HL-60/S4 treated with retinoic acid at 250 ng/mL for 4 days and 3 days (cell line): ENCODE measurements at regions not wholly inside any gene's neighbourhood (a gene's known extent, or its start where the extent isn't known, plus 50 kb on each side); places are given as distances from the start of the nearest gene placed in this dataset.

Experiments
- in situ Hi-C: fragments of 300-500 bp; cut with MboI; formaldehyde crosslinking; loops from 2 replicates; pipeline ENCODE4 v1.7.0; 2022; ENCODE audit warnings: low sequenced_read_pairs

DNA sequence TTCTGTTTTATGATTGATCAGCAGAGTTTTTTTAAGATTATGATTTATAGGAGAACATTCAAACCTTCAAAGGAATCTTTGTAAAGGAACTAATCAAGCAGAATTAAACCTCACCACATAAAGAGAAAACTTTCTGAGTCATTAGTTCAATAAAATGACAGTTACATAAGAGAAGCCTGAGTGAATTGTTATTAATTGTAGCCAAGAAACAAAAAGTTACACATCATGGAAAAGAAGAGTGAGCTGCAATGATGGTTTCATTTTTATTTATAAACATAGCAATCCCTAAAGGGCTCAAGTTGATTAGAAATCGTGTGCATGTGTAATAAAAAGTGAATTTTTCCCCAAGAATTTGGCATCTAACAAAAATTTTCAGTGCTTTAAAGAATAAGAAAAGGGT is 731.4 kb downstream of the LTN1 start:
- in situ Hi-C loops = no loop called here

DNA sequence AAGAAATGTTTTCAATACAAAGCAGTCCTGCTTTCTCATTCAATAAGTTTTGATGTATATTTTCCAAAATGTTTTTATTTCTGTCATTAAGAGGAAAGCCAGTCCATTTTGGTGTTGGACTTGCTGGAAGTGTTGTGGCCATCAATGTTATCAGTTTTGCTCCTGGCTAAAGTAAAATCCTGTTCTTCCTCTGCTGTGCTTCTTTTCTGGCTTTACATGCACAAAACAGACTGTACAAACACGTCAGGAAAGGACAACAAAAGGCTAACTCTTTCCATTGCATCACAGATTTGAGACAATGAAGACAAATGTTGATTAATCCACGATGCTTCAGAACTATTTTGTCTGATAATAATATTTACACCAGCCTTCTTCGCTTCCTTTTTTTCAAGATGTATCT is 735.4 kb downstream of the LTN1 start:
- in situ Hi-C loops = no loop called here

DNA sequence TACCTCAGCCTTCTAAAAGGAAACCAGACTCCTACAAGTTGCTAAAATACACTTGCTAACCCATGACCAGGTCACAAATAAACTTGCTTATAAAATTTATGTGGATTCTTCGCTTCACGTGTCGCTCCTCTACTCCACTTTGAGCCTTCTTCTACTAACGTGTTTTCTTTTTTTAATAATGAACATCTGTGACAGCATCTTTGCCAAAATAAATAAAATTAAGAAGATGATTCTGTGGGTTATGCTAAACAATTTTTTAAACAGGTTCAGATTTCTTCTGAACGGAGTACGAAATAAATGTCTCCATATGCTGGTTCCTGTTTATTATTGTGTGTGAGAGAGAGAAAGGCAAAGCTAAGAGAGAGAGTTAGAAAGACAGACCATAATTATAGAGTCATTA is 735.8 kb downstream of the LTN1 start:
- in situ Hi-C loops = no loop called here

- in situ Hi-C loops = no loop called here
Observed at GRCh38 chr21:28256420-28256831, 736.3 kb downstream of the LTN1 start.

DNA sequence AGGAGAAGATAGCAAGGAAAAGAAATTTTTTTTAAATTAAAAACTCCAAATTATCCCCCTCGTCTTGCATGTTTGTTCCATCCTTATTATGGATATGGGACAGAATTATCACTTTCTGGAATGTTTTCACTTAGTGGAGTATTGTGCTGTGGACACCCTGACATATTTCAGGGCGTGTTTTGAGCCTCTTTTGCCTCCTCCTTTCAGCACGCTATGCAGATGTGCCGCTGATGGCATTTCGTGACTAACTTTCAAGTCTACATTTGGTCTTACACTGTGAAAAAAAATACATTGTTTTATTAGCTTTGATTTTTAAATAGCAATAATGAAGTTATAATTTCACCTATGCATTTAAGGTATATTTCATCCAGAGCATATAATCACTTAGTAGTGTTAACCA is 738.7 kb downstream of the LTN1 start:
- in situ Hi-C loops = no loop called here

- in situ Hi-C loops = no loop called here
Observed at GRCh38 chr21:28253338-28253737, 739.3 kb downstream of the LTN1 start.

DNA sequence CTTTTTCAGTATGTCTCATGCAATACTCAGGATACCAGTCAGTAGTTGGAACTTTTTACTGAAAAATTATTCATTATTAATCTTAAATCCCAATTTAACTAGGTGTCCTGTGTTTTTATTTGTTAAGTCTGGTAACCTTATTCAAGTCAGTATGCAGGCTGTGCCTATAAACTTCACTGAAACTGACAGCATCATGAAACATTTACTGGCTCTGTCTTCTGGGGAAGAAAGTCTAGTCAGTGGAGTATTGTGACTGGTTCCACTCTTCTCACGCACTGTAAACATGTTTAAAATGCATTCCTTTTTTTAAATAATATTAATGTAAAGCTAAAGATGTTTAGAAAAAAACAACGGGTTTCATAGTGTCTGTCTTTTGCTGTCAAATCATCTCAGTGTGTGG is 739.7 kb downstream of the LTN1 start:
- in situ Hi-C loops = no loop called here

DNA sequence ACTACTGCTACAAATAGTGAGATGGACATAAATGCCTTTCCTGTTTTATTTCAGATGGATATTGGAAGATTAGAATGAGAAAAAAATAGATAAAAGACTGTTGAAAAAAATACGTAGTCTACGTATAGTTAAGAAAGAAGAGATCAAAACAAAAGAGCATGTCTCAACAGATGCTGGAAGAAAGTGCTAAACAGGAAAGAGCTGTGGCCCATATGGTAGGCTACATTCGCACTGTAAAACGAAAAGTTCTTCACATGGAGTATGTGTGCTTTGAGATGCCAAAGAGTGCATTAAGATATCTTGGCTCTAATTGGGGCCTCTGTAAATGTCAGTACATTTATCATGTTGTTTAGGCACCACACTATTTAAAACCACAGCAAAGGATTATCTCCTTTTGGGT is 741.7 kb downstream of the LTN1 start:
- in situ Hi-C loops = no loop called here

DNA sequence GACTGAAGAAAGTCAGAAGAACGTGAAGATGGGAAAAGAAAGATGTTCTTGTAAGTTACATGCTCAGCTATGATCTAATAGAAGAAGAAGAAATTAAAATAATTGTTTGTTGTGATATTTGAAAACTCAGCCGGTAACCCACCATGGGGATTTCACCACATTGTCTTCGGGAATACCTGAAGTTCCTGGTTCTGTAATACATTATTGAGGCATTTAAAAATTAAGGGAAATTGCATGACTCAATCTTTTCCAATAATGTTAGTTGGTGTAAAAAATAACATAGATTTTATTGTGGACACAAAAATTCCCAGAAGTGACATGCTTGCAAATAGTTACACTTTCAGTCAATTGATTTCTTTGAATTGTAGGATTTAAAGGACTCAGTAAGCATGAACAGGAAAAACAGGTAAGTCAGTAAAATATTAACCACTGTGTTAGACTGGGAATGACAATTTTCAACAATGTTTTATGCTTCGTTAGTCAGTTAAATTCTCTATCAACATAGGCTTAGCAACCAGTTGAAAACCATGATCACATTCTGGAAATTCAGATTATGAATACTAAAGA is 745.1 kb downstream of the LTN1 start:
- in situ Hi-C loops = no loop called here

DNA sequence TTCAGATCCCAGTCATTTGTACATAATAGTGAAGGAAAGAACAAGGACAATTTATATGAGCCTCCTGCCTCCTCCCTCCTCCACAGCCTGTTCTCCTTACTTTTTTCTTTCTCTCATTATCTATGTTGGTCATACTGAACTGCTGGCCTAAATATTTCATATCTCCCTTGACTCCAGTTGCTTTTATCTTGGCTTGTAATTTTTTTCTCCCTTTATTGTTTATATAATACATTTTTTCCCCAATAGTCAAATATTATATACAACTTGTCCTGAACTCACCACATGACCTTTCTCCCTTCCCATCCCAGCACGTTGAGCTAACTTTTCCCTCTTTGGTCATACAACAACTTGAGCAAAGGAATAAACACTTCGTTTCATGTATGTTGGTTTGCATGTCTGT is 752.1 kb downstream of the LTN1 start:
- in situ Hi-C loops = no loop called here

DNA sequence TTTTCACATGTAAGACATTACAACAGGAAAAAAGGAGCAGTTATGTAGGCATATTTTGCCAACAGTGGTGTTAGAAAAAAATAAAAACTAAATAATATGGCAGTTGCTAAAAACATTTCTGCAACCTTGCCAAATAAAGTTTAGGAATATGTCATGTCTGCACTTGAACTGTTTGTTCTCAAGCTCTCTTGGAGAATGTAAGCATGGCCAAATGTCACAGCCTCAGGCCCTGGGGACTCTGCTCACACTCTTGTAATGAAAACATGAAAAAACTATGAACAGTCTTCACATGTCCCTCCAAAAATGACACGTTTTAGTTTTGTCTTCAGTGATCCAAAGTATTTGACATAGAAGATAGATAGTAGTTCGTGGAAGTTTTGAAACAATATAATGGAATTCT is 753.3 kb downstream of the LTN1 start:
- in situ Hi-C loops = no loop called here

GRCh38 chr21:28237661-28238060 is 755.0 kb downstream of the LTN1 start:
- in situ Hi-C loops = no loop called here

GRCh38 chr21:28235169-28235895 is 757.3 kb downstream of the LTN1 start:
- in situ Hi-C loops = no loop called here

DNA sequence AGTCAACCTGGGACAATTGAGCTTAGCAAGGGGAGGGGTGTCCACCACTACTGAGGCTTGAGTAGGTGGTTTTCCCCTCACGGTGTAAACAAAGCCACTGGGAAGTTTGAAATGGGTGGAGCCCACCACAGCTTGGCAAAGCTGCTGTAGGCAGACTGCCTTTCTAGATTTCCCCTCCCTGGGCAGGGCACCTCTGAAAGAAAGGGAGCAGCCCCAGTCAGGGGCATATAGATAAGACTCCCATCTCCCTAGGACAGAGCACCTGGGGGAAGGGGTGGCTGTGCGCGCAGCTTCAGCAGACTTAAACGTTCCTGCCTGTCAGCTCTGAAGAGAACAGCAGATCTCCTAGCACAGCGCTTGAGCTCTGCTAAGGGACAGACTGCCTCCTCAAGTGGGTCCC is 758.4 kb downstream of the LTN1 start:
- in situ Hi-C loops = no loop called here

- in situ Hi-C loops = no loop called here
Observed at GRCh38 chr21:28233536-28234220, 759.0 kb downstream of the LTN1 start.

DNA sequence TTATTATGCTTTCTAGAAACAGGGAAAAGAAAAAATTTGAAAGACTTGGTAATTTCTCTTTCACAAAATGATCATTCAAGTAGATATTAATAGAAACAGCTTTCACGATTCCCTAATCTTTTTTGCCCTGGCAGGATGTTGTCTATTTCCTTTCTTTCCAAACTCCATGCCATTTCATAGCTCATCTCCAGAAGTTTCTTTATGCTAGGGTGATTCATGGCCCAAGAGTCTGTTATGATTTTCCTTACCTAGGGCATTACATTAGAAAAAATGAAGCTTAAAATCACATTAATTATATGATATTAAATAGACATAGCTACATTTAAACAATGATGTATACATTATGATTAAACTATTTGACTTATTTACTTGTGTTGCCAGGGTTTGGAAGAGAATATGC is 762.1 kb downstream of the LTN1 start:
- in situ Hi-C loops = no loop called here

GRCh38 chr21:28229814-28230213 is 762.9 kb downstream of the LTN1 start:
- in situ Hi-C loops = no loop called here

GRCh38 chr21:28228636-28228995 is 764.1 kb downstream of the LTN1 start:
- in situ Hi-C loops = no loop called here

- in situ Hi-C loops = no loop called here
Observed at GRCh38 chr21:28227881-28228635, 764.6 kb downstream of the LTN1 start.

- in situ Hi-C loops = no loop called here
Observed at GRCh38 chr21:28226563-28226962, 766.1 kb downstream of the LTN1 start.

- in situ Hi-C loops = no loop called here
Observed at GRCh38 chr21:28224191-28224726, 768.4 kb downstream of the LTN1 start.
